ENCODE measurements at regions not wholly inside any gene's neighbourhood (a gene's known extent, or its start where the extent isn't known, plus 50 kb on each side); places are given as distances from the start of the nearest gene placed in this dataset.

- DNase-seq (no peak), ATAC-seq (ENCODE audit: poor library complexity) (no peak)
- intact Hi-C loops (cut with DNase I): loop anchor here (10.0 kb wide), 1 partner anchor 61 kb away; no protein-coding TSS in a partner anchor
These were observed 198.9 kb downstream of the LURAP1L start for GRCh38 chr9:12973710-12974109.

GRCh38 chr9:12974671-12975070 is 199.9 kb downstream of the LURAP1L start:
- DNase-seq (no peak), ATAC-seq (ENCODE audit: poor library complexity) (no peak)
- intact Hi-C loops (cut with DNase I): loop anchor here (10.0 kb wide), 1 partner anchor 60 kb away; no protein-coding TSS in a partner anchor

- ATAC-seq (ENCODE audit: poor library complexity) (no peak), DNase-seq (no peak)
- intact Hi-C loops (cut with DNase I): loop anchor here (10.0 kb wide), 1 partner anchor 59 kb away; no protein-coding TSS in a partner anchor
These were observed 200.7 kb downstream of the LURAP1L start for GRCh38 chr9:12975496-12975895.

GRCh38 chr9:12980085-12980851 is 205.4 kb downstream of the LURAP1L start:
- intact Hi-C loops (cut with DNase I): no loop called here
- no peak for ATAC-seq (ENCODE audit: poor library complexity)
- DNase-seq: no peak

- DNase-seq (no peak), ATAC-seq (ENCODE audit: poor library complexity) (no peak)
- intact Hi-C loops (cut with DNase I): no loop called here
These were observed 213.4 kb downstream of the LURAP1L start for GRCh38 chr9:12988258-12988657.

GRCh38 chr9:12989669-12990068 is 214.8 kb downstream of the LURAP1L start:
- ATAC-seq (ENCODE audit: poor library complexity) (no peak), DNase-seq (no peak)
- intact Hi-C loops (cut with DNase I): no loop called here

GRCh38 chr9:12993466-12993865 is 218.6 kb downstream of the LURAP1L start:
- ATAC-seq (ENCODE audit: poor library complexity): no peak
- intact Hi-C loops (cut with DNase I): no loop called here
- no peak for DNase-seq

- ATAC-seq (ENCODE audit: poor library complexity) (no peak), DNase-seq (no peak)
- intact Hi-C loops (cut with DNase I): no loop called here
These were observed 222.2 kb downstream of the LURAP1L start for GRCh38 chr9:12997009-12997408.

GRCh38 chr9:13001989-13002580 is 227.3 kb downstream of the LURAP1L start:
- peak; percentile 27 for ATAC-seq (ENCODE audit: poor library complexity)
- no peak for DNase-seq
- intact Hi-C loops (cut with DNase I): no loop called here

GRCh38 chr9:13002740-13003139 is 227.9 kb downstream of the LURAP1L start:
- DNase-seq: no peak
- ATAC-seq (ENCODE audit: poor library complexity): peak; percentile 88
- intact Hi-C loops (cut with DNase I): no loop called here

GRCh38 chr9:13009871-13010270 is 235.1 kb downstream of the LURAP1L start:
- intact Hi-C loops (cut with DNase I): no loop called here
- DNase-seq: no peak
- no peak for ATAC-seq (ENCODE audit: poor library complexity)

GRCh38 chr9:13013991-13014883 is 239.4 kb downstream of the LURAP1L start:
- intact Hi-C loops (cut with DNase I): no loop called here
- ATAC-seq (ENCODE audit: poor library complexity): no peak
- no peak for DNase-seq

GRCh38 chr9:13017260-13017659 is 242.4 kb downstream of the LURAP1L start:
- ATAC-seq (ENCODE audit: poor library complexity): no peak

GRCh38 chr9:13020146-13021040 is 245.6 kb downstream of the LURAP1L start:
- ATAC-seq (ENCODE audit: poor library complexity): no peak
- intact Hi-C loops (cut with DNase I): no loop called here
- DNase-seq: no peak

More at GRCh38 chr9:13017260-13017659, 242.4 kb downstream of the LURAP1L start:
- intact Hi-C loops (cut with DNase I): no loop called here
- no peak for DNase-seq

GRCh38 chr9:13022756-13023155 is 247.9 kb downstream of the LURAP1L start:
- no peak for DNase-seq
- no peak for ATAC-seq (ENCODE audit: poor library complexity)
- intact Hi-C loops (cut with DNase I): no loop called here

- ATAC-seq (ENCODE audit: poor library complexity): no peak
- intact Hi-C loops (cut with DNase I): no loop called here
- DNase-seq: no peak
These were observed 248.7 kb downstream of the LURAP1L start for GRCh38 chr9:13023498-13023897.

GRCh38 chr9:13026956-13027355 is 252.1 kb downstream of the LURAP1L start:
- DNase-seq: no peak
- intact Hi-C loops (cut with DNase I): no loop called here
- no peak for ATAC-seq (ENCODE audit: poor library complexity)

- intact Hi-C loops (cut with DNase I): no loop called here
- DNase-seq (no peak), ATAC-seq (ENCODE audit: poor library complexity) (no peak)
These were observed 251.6 kb downstream of the MPDZ start for GRCh38 chr9:13027879-13028278.

All from Right ventricle myocardium superior (tissue), 1 donor.